CD4-positive, alpha-beta T cell treated with Interleukin-1 beta for 1 hour (primary cell): ENCODE measurements at regions not wholly inside any gene's neighbourhood (a gene's known extent, or its start where the extent isn't known, plus 50 kb on each side); places are given as distances from the start of the nearest gene placed in this dataset.
"Not testable (repeated sequence)": the region's sequence is repeated elsewhere in the genome, so short reads cannot be mapped to it uniquely, and the experiment has no call there.

Experiments
- DNase-seq, 2 donors: peaks; one replicate each; pipeline ENCODE4 v3.0.0-alpha.2; 2020 to 2022

DNA sequence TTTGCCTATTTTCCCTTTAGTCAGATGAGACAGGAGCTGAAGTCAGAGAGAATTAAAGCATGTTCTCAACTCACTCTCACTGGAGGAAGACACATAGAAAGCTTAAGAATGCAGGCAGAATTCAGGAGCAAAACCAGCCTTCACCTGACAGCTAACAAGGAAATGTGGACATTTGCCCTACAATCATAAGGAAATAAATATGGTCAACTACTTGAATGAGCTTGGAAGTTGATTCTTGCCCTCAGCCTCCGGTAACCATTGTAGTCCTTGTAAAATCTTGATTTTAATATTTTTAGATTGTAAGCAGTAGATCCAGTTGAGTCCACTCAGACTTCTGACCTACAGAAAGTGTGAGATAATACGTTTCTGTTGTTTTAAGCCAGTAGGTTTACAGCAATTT lies 752.5 kb upstream of the ZWINT start:
- no peak for DNase-seq

DNA sequence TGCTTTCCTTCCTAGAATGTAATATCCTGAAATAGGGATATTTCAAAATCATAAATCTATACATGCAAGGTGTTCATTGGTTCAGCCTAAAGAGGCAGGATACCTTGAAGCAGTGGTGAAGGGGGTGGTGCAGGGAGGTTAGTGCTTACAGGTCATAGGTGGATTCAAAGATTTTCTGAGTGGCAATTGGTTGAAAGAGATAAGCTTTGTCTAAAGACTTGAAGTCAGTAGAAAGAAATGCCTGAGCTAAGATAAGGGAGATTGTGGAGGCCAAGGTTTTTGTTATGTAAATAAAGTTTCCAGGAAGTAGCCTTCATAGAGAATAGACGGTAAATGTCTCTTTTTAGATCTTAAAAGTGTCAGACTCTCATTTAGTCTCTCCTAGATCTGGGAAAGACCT lies 741.2 kb upstream of the ZWINT start:
- DNase-seq, result no peak

DNA sequence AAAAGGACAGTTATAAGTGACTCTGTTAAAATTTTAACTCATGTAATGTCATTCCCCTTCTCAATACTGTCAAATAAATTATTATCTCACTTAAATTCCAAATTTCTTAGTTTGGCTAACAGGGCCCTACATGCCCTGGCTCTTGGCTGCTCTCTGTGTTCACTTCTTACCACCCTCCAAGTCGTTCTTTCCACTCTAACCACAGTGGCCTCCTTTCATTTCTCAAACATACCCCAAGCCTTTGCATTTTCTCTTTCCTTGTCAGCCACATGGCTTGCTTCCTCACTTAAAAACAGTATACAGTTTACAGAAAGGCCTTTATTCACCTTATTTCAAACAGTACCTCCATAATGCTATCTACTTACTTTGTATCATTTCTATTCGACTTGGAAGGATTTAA lies 737.1 kb upstream of the ZWINT start:
- DNase-seq, result no peak

DNA sequence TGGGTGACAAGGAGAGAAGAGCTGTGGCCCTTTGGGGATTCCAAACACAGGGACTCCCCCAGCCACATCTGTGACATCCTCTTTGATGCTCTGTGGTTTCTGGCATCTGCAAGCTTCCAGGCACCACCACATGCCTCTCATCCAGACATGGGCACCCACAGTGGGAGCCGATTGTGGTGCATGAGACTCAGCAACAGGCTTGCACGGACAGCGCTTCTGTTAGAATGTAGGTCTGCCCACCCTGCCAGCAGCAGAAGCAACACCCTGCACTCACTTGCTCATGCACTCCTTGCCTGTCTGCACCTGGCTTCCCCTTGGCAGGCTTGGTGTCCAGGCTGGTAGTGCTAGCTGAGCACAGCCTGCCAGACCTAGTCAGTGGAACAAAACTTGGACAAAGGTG lies 735.0 kb upstream of the ZWINT start:
- no peak for DNase-seq

DNA sequence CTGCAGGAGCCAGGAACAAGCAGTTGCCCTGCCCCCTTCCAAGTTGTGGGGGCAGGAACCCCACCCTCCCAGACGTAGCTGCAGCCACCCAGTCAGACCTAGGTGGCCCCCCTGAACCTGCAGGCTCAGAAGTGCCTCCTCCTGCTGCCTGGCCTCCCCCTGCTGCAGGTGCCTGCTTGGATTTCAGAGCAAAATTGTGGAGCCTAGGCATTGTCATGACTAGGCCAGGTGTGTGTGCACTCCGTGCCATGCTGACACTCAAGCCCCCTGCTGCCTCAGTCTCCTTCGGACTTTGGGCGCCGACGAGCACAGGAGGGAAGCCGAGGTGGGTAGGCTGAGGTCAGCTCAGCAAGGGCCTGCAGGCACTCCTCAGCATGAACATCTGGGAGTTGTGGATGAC lies 733.9 kb upstream of the ZWINT start:
- DNase-seq, result no peak

DNA sequence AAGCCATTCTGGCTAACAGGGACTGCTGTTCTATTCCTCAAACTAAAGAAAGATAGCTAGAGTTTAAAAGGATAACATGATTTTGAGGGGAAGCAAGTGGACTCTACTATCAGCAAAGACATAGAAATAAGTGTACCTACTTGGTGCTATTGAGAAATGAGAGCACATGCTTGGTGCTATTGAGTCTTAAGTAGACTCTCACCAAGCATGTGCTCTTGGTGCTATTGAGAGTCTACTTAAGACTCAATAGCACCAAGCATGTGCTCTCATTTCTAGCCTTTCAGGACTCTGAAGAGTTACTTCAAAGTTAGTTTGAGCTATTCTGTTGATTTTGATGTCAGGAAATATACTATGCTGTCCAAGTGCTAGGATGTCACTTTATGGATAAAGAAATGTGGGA lies 733.0 kb upstream of the ZWINT start:
- no peak for DNase-seq

DNA sequence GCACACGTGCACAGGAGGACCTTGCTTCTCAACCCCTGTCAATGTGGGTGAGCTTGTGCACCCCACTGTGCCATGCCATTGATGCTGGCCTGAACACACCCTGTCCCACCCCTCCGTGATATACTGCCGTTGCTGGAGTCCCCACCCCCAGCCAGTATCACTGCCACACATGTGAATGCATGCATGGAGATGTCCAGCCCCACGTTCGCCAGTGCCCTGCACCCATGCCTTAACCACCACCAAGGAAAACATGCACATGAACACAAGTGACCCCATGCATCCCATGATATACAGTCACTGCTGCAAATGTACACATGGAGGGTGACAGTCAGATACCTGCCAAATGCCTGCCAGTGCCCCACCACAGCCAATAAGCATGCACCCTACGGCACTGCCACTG lies 692.5 kb upstream of the ZWINT start:
- no peak for DNase-seq

DNA sequence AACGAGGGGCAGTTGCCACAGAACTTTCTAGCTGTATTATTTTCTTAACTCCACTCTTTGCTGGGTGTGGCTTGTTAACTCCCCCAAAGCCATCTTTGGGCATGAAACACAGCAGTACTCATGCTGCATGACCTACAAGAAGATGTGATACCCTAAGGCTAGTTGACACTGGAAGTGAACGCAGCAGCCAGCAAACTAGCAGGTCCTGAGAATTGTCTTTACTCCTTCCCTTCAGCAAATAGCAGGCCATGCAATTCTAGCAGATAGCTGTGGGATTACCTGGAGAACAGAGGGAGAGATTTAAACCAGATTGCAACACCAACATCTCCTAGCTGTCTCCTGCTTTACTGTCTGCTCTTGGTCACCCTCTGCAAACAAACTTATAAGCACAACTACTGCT lies 688.0 kb upstream of the ZWINT start:
- no peak for DNase-seq

DNA sequence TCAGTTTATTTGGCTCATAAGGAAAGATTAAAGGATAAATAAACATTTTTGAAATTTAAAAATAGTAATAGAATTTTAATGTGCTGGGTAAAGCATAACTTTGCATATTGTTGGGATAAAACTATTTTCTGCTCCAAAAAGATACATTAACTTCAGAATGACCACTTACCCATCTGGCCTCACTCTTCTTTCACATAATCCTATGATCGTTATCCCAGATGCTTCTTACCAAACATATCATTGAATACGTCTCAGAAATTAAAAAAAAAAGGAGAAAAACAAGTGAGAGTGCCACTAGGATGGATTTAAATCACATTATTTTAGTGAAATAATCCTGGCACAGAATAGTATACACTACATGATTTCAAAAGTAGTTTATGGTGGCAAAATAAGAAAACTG lies 677.5 kb upstream of the ZWINT start:
- no peak for DNase-seq

DNA sequence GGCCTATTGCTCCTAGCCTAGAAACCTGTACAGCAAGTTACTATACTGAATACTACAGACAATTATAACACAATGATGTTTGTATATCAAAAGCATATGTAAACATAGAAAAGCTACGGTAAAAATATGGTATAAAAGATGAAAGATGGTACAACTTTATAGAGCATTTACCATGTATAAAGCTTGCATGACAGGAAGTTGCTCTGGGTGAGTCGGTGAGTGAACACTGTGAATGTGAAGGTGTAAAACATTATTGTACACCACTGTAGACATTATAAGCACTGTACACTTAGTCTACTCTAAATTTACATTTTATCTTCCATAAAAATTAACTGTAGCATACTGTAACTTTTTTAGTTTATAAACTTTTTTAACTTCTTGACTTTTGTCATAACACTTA lies 674.3 kb upstream of the ZWINT start:
- no peak for DNase-seq

DNA sequence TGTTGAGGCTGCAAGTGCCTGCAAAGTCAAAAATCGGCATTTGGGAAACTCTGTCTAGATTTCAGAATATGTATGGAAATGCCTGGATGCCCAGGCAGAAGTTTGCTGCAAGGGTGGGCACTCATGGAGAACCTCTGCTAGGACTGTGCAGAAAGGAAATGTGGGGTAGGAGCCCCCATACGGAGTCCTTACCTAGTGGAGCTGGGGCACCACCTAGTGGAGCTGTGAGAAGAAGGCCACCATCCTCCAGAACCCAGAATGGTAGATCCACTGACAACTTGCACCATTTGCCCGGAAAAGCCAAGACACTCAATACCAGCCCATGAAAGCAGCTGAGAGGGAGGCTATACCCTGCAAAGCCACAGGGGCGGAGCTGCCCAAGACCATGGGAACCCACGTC lies 671.2 kb upstream of the ZWINT start:
- not testable (repeated sequence) for DNase-seq

DNA sequence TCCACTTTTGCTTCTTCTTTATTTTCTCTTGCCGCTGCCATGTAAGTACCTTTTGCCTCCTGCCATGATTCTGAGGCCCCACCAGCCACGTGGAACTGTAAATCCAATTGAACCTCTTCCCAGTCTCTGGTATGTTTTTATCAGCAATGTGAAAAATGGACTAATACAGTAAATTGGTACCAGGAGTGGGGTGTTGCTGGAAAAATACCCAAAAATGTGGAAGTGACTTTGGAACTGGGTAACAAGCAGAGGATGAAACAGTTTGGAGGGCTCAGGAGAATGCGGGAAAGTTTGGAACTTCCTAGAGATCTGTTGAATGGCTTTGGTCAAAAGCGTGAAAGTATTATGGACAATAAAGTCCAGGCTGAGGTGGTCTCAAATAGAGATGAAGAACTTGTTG lies 670.3 kb upstream of the ZWINT start:
- no peak for DNase-seq

DNA sequence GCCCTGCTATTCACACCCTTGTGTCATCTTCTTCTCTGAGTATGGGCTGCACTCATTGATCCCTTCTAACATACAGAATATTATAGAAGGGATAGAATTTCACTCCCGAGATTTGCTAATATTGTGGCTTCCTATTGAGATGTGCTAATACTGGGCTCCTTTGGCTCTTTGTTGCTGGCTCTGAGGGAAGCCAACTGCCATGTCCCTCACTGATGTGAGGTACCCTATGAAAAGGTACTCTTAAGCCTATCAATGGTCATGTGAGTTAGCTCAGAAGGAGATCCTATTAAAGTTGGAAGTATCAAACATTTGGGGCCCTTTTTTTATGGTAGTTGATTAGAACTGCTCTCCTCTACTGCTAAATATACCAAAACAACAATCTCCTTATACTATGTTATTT lies 665.2 kb upstream of the ZWINT start:
- DNase-seq, result no peak

DNA sequence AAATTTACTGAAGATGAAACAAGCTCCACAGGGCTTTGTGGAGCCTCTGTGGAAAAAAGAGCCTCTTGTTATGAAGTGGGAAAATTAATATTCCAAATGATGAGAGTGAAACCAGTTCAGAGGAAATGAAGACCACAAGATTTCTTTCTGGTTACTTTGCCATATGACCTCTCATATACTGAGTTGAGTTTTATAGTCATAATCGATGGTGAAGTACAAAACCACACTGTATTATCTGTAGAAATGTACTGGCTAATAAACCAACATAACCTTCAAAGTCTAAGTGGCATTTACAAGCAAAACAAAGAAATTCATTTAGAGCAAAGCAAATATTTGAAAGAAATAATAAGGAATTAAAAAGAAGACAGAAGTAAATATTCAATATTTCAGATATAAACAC lies 662.6 kb upstream of the ZWINT start:
- no peak for DNase-seq

DNA sequence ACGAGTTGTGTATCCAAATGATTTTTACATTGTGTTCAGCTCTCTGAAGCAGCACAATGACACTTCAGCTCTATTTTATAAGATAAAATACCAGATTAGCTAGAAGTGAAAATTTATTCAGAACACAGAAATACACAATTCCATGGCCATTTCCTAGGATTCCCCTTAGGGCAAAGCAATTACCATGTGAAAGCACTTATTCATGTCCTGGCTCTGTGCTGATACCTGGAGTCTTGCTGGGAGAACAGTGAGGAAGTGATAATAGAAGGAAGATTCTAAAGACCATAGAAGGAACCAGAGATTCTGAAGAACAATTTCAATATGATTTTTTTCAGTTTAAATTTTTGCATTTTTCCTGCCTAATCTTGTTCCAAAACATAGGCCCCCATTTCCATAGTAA lies 657.4 kb upstream of the ZWINT start:
- no peak for DNase-seq

DNA sequence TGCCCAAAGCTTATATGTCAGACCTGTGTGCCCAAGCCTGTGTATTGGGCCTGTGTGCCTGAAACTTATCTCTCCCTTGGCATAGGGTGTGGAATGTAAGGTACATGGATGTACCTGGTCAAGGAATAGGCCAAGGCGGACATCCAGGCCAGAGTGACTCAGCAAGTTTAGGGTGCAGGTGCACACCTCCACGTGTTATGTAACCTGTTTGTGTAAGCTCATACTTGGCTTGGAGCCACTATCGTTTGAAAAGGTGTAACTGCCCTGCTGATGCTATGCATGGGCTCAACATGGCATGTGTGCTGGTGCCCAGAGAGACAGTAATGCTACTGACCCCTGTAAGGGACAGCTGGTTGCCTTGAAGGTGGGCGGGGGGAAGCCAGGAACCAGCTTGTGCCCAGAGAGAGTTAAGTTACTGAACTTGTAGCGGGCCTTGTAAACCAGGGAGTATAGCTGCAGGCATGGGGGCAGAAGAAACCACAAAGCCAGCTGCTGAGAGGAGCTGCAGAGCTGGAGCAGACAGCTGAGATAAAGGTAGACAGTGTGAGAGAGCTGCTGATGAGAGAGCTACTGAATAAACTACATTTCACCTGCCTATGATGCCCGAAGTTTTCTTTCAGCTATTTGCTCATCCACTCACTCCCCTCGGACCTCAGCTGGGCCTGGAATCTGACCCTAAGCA lies 656.4 kb upstream of the ZWINT start:
- DNase-seq, result no peak

DNA sequence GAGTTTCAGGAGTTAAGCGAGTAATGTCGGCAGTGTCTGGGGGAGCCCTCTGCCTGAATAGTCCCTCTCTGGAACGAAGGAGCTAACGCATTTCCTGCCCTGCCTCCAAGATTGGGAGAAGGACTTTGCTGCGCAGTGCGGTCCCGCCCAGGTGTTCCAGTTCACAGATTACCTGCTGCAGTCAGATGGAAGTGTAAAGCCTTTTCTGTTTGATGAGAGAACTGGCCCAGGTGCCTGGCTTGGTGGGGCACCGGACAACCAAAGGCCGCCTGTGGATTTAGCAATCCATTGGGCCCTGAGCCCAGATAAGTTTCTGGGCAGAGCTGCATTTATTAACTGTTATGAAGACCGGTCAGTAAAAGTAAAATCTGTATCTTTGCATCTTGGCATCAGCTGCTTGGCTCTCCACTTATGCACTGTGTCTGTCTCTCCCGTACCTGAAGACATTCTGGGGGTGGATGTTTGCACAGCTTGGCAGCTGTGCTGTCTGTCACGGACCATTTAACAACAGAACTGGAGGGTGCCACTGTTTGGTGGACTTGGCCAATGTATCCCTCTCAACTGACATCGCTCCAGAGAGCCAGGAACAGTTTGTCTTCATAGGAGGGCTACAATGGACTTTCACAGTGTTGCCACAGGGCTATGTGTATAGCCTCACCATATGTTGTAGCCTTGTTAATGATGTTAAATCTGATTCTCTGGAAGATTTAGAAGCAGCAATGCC lies 654.7 kb upstream of the ZWINT start:
- DNase-seq, result no peak

DNA sequence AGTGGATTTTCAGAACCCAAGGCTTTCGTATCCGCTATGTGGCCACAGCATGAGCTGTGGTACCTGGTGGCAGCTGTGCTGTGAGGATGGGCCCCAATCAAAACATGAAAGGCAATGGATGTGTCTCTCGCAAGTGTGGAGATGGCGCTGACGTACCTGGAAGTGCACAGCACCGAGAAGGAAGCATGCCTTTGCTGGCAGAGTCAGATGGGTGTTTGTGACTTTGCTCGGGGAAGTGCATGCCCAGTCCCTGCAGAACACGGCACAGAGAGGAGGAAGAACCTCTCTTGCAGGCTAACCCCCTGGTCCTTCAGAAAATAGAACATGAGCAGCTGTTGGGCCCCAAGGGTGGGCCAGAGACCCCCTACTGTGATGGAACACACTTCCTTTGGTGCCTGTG lies 654.1 kb upstream of the ZWINT start:
- no peak for DNase-seq

DNA sequence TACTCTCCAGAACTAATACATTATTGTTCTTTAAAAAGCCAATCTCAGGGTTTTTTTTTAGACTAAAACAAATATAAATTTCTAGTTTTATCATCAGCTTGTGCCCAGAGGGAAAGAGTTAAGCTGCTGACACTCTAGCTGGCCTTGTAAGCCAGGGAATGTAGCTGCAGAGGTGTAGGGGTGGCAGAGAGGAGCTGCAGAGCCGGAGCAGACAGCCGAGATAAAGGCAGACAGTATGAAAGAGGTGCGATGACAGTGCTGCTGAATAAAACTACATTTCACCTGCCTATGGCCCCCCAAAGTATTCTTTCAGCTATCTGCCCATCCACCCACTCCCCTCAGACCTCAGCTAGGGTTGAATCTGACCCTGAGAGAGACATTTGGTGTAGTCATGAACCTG lies 653.7 kb upstream of the ZWINT start:
- no peak for DNase-seq

DNA sequence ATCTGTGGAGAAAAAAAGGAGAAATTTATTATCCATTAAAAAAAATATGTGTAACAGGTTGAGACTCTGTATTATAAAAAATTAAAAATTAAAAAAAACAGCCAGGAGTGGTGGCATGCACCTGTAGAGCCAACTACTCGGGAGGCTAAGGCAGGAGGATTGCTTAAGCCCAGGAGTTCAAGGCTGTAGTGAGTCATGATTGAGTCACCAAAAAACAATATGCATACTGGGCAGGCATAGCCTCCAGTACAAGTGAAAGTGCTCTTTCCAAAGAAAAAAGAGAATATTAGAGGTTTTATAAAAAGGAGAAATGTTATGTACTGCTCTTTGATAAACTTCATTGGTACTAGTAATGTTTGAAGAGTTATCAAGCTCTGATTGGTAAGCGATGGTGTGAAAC lies 647.1 kb upstream of the ZWINT start:
- no peak for DNase-seq

DNA sequence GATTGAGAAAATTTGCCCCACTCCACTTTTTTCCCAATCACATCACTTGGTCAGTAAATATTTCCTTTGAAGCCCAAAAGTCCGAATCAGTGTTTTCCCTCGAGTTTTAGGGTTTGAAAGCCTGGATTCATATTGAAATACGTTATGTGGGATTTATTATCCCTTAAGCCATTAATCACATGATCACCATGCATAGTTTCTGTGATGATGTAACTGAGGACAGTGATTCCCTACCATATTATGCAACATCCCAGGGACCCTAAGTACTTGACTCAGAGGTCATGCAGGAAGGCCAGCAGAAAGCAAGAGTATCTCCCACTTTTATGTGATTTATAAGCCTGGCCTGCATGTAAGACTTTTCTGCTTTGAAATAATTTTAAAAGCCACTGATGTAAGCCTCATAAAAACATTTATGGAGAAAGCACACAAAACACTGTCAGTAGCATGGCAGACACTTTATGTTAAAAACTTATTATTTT lies 630.6 kb upstream of the ZWINT start:
- DNase-seq, result no peak

DNA sequence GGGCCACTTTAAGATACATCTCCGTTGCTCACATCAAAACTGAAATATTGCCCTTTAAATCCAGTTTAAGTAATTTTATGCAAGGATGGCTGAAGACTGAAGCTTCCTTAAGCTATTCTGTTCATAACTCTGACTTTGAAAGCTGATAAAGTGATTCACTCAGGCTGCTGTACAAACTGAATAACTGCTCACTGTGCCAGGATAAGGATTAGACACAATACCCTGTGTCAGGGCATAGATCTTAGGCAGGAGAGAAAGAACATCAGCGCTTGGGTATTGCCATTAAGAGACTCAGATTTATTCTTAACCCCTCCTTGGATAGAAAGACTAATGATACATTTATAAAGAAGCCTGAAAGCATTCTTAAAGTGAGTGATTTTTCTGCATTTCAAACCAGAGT lies 614.5 kb upstream of the ZWINT start:
- no peak for DNase-seq

DNA sequence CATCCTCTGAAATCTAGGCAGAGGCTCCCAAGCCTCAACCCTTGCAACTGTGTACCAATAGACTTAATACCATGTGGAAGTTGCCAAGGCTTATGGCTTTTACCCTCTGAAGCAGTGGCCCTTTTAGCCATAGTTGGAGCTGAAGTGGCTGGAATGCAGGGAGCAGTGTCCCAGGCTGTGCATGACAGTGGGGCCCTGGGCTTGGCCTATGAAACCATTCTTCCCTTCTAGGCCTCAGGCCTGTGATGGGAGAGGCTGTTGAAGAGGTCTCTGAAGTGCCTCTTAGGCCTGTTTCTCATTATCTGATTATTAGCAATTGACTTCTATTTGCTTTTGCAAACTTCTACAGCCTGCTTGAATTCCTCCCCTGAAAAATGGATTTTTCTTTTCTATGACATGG lies 612.7 kb upstream of the ZWINT start:
- no peak for DNase-seq

DNA sequence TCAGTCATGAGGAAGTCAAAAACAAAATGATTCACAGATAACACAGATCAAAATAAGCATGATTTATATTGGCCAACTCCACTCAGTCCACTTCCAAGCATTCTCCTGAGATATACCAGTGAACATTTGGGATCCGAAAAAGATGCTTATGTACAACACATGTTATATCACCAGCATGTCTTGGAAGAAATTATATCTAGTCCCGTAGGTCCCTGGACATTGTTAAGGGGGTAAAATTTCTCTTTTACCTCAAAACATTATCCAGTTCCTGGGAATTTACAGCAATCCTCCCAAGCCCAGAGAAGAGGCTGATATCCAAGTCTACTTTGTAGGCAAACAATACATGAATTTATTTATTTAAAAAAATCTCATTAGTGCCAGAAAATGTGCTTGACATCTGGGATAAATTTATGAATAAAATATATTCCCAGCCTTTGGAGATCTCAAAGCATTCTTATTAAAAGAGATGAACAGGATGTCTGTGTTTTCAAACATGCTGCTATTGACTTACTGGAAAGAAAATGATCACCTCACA lies 582.2 kb upstream of the ZWINT start:
- no peak for DNase-seq

DNA sequence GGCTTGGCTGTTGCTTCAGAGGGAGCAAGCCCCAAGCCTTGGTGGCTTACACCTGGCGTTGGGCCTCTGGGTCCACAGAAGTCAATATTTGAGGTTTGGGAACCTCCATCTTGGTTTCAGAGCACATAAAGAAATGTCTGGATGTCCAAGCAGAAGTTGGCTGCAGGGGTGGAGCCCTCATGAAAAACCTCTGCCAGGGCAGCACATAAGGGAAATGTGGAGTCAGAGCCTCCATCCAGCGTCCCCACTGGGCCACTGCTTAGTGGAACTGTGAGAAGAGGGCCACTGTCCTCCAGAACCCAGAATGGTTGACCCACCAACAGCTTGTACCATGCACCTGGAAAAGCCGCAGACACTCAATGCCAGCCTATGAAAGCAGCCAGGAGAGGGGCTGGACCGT lies 573.5 kb upstream of the ZWINT start:
- DNase-seq, result no peak
